ENCODE measurements at regions not wholly inside any gene's neighbourhood (a gene's known extent, or its start where the extent isn't known, plus 50 kb on each side); places are given as distances from the start of the nearest gene placed in this dataset.

- TF ChIP-seq POLR2AphosphoS5 (IDR thresholded peaks at IDR 0.05; ENCODE audit: borderline replicate concordance, low read depth, low read length) (no peak), EZH2 (IDR thresholded peaks at IDR 0.05) (no peak), FOXP2 (optimal IDR thresholded peaks at IDR 0.05; ENCODE audit: control extremely low read depth, extremely low read length, insufficient read depth) (no peak)
Measured at GRCh38 chr2:42875880-42876279, 83.5 kb upstream of the HAAO start.

Data from SK-N-MC (cell line).